Stimulated activated CD4-positive, alpha-beta T cell treated with anti-CD3 and anti-CD28 coated beads, Interleukin-12 subunit alpha, Interleukin-12 subunit beta, amount 100 ng/mL, for 24 hours (primary cell): ENCODE measurements at regions not wholly inside any gene's neighbourhood (a gene's known extent, or its start where the extent isn't known, plus 50 kb on each side); places are given as distances from the start of the nearest gene placed in this dataset.

Source experiments
- DNase-seq, 2 experiments: peaks; one replicate each; pipeline ENCODE4 v3.0.0-alpha.2; 2020; ENCODE audit warnings: low read depth in 2 of 2

GRCh38 chr4:14615671-14616070, 386.6 kb upstream of the CPEB2 start:
- DNase-seq: no peak

GRCh38 chr4:14620567-14621141, 381.6 kb upstream of the CPEB2 start:
- DNase-seq: no peak

GRCh38 chr4:14621731-14622463, 380.4 kb upstream of the CPEB2 start:
- no peak for DNase-seq

- no peak for DNase-seq
These were observed 375.2 kb upstream of the CPEB2 start for GRCh38 chr4:14627038-14627437.

- DNase-seq: no peak
These were observed 370.4 kb upstream of the CPEB2 start for GRCh38 chr4:14631806-14632440.

GRCh38 chr4:14636563-14636962, 365.7 kb upstream of the CPEB2 start:
- DNase-seq: no peak

- no peak for DNase-seq
These were observed 361.8 kb upstream of the CPEB2 start for GRCh38 chr4:14640476-14640875.

GRCh38 chr4:14641871-14642270, 360.4 kb upstream of the CPEB2 start:
- no peak for DNase-seq

- no peak for DNase-seq
These were observed 357.6 kb upstream of the CPEB2 start for GRCh38 chr4:14644580-14645282.

GRCh38 chr4:14646831-14647230, 355.4 kb upstream of the CPEB2 start:
- no peak for DNase-seq

GRCh38 chr4:14650127-14650526, 352.2 kb upstream of the CPEB2 start:
- no peak for DNase-seq

GRCh38 chr4:14652522-14652921, 349.8 kb upstream of the CPEB2 start:
- DNase-seq: no peak

GRCh38 chr4:14653338-14653737, 348.9 kb upstream of the CPEB2 start:
- DNase-seq: no peak

- DNase-seq: no peak
These were observed 343.0 kb upstream of the CPEB2 start for GRCh38 chr4:14659286-14659685.

GRCh38 chr4:14667624-14668151, 334.6 kb upstream of the CPEB2 start:
- no peak for DNase-seq

- no peak for DNase-seq
These were observed 334.0 kb upstream of the CPEB2 start for GRCh38 chr4:14668296-14668695.

GRCh38 chr4:14669371-14669770, 332.9 kb upstream of the CPEB2 start:
- DNase-seq: no peak

- no peak for DNase-seq
These were observed 331.1 kb upstream of the CPEB2 start for GRCh38 chr4:14671146-14671545.

- no peak for DNase-seq
These were observed 326.8 kb upstream of the CPEB2 start for GRCh38 chr4:14675279-14675985.

- no peak for DNase-seq
These were observed 322.4 kb upstream of the CPEB2 start for GRCh38 chr4:14679906-14680305.

GRCh38 chr4:14681330-14681729, 321.0 kb upstream of the CPEB2 start:
- DNase-seq: no peak

- DNase-seq: no peak
These were observed 308.6 kb upstream of the CPEB2 start for GRCh38 chr4:14693728-14694127.
